Ascending aorta (tissue), 2 donors: ENCODE measurements at regions not wholly inside any gene's neighbourhood (a gene's known extent, or its start where the extent isn't known, plus 50 kb on each side); places are given as distances from the start of the nearest gene placed in this dataset.

ENCODE experiments used
- DNase-seq, 2 donors: peaks; one replicate each; pipeline ENCODE4 v3.0.0-alpha.2; 2019; ENCODE audit warnings: low spot score in 2 of 2
- H3K27ac ChIP-seq, 2 donors: fragments of 200-600 bp; sonication (generic); one replicate each; pipeline ENCODE4 v1.5.1; 2016 to 2017; ENCODE audit warnings: mild to moderate bottlenecking in 1 of 2
- H3K27me3 ChIP-seq: fragments of 200-600 bp; sonication (generic); one replicate; pipeline ENCODE4 v1.5.1; 2017
- H3K36me3 ChIP-seq, 2 donors: fragments of 200-600 bp; sonication (generic); one replicate each; pipeline ENCODE4 v1.5.1; 2016
- H3K4me1 ChIP-seq, 2 donors: fragments of 200-600 bp; sonication (generic); one replicate each; pipeline ENCODE4 v1.5.1; 2016 to 2017; ENCODE audit warnings: mild to moderate bottlenecking in 1 of 2
- H3K4me3 ChIP-seq, 2 donors: fragments of 200-600 bp; sonication (generic); one replicate each; pipeline ENCODE4 v1.5.1; 2016 to 2017; ENCODE audit warnings: mild to moderate bottlenecking in 1 of 2
- H3K9me3 ChIP-seq, 2 donors: fragments of 200-600 bp; sonication (generic); one replicate each; pipeline ENCODE4 v1.5.1; 2016
- CTCF ChIP-seq, 3 experiments: fragments of 200-600 bp in 2 of 3; fragments of 450-650 bp in 1 of 3; sonication (generic) in 2 of 3; IDR thresholded peaks; one replicate each; pipeline ENCODE4 v1.5.1; 2016 to 2019; ENCODE audit warnings: antibody characterized with exemption in 3 of 3, mild to moderate bottlenecking in 1 of 3, moderate library complexity in 1 of 3
- intact Hi-C: fragments of 100-400 bp; cut with DNase I; formaldehyde crosslinking; loops from one replicate; pipeline ENCODE4 v1.15.1; 2023

GRCh38 chr3:82814660-82815059 lies 1053.2 kb upstream of the GBE1 start:
- no peak for DNase-seq
- Histone ChIP-seq H3K4me3 (no peak overlapping the region), H3K4me1 (no peaks in the 10 kb centered on the region), H3K27me3 (no peaks in the 10 kb centered on the region), H3K27ac (no peak overlapping the region), H3K9me3 (peaks cover 0 to 14% of the 10 kb centered on the region in 2 donors), H3K36me3 (no peaks in the 10 kb centered on the region)
- intact Hi-C loops: no loop called here
- no peak for TF ChIP-seq CTCF (IDR thresholded peaks at IDR 0.05)

- TF ChIP-seq CTCF (IDR thresholded peaks at IDR 0.05): no peak
- H3K27me3 ChIP-seq: no peaks in the 10 kb centered on the region
- no peaks in the 10 kb centered on the region for H3K36me3 ChIP-seq
- intact Hi-C loops: no loop called here
- DNase-seq: no peak
- H3K4me3 ChIP-seq: no peak overlapping the region
- no peak overlapping the region for H3K27ac ChIP-seq
- peaks cover 0 to 14% of the 10 kb centered on the region in 2 donors for H3K9me3 ChIP-seq
- H3K4me1 ChIP-seq: no peaks in the 10 kb centered on the region
These were observed 1046.3 kb upstream of the GBE1 start for GRCh38 chr3:82807781-82808180.

GRCh38 chr3:82802501-82802900 lies 1041.1 kb upstream of the GBE1 start:
- TF ChIP-seq CTCF (IDR thresholded peaks at IDR 0.05): no peak
- Histone ChIP-seq H3K9me3 (no peaks in the 10 kb centered on the region), H3K27ac (no peak overlapping the region), H3K27me3 (no peaks in the 10 kb centered on the region), H3K4me3 (no peak overlapping the region), H3K4me1 (no peaks in the 10 kb centered on the region), H3K36me3 (no peaks in the 10 kb centered on the region)
- intact Hi-C loops: no loop called here
- DNase-seq: no peak

- no peak overlapping the region for H3K27ac ChIP-seq
- intact Hi-C loops: no loop called here
- no peaks in the 10 kb centered on the region for H3K9me3 ChIP-seq
- no peaks in the 10 kb centered on the region for H3K36me3 ChIP-seq
- H3K27me3 ChIP-seq: no peaks in the 10 kb centered on the region
- TF ChIP-seq CTCF (IDR thresholded peaks at IDR 0.05): no peak
- H3K4me1 ChIP-seq: no peaks in the 10 kb centered on the region
- H3K4me3 ChIP-seq: no peak overlapping the region
- no peak for DNase-seq
These were observed 1038.8 kb upstream of the GBE1 start for GRCh38 chr3:82800248-82800647.

DNA sequence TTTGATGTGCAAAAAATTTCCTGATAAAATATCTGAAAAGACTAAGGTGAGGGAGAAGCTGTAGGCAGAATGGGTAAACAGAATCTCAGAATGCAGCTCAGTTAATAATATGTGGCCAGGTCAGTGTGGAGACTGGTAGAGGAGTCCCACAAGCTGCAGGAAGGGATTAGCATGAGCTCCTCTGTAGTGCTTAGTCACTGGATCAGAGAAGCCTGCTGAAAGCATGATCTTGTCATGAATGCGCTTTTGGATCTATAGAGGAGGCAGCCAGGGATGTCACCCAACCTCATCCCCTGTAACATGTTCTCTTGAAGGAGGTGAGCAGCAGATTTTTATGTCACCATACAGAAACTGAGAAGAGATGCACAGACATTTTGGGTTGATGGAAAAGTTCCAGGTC lies 1035.3 kb upstream of the GBE1 start:
- Histone ChIP-seq H3K36me3 (no peaks in the 10 kb centered on the region), H3K27ac (no peak overlapping the region), H3K9me3 (no peaks in the 10 kb centered on the region), H3K4me3 (no peak overlapping the region), H3K4me1 (no peaks in the 10 kb centered on the region), H3K27me3 (no peaks in the 10 kb centered on the region)
- TF ChIP-seq CTCF (IDR thresholded peaks at IDR 0.05): no peak
- intact Hi-C loops: no loop called here
- DNase-seq: no peak

- no peak for DNase-seq
- no peak overlapping the region for H3K4me3 ChIP-seq
- H3K27me3 ChIP-seq: no peaks in the 10 kb centered on the region
- H3K9me3 ChIP-seq: no peaks in the 10 kb centered on the region
- no peak for TF ChIP-seq CTCF (IDR thresholded peaks at IDR 0.05)
- no peak overlapping the region for H3K27ac ChIP-seq
- H3K36me3 ChIP-seq: no peaks in the 10 kb centered on the region
- H3K4me1 ChIP-seq: no peaks in the 10 kb centered on the region
- intact Hi-C loops: no loop called here
These were observed 1029.8 kb upstream of the GBE1 start for GRCh38 chr3:82791241-82791640.
